Caco-2 (cell line): ENCODE measurements at regions not wholly inside any gene's neighbourhood (a gene's known extent, or its start where the extent isn't known, plus 50 kb on each side); places are given as distances from the start of the nearest gene placed in this dataset.

ENCODE experiments used
- BruUV-seq: library from RNA; stranded (reverse); fragments of 400-500 nt; replicated peaks from 2 replicates; lab custom pipeline; 2021; lab: Mats Ljungman, UMichigan
- CTCF ChIA-PET: fragments of 300-600 bp; sonication (Branson Sonifier 250); formaldehyde crosslinking; loops from one replicate; lab custom pipeline; 2022; ENCODE audit warnings: antibody characterized with exemption; lab: Charles Lee
- POLR2A ChIA-PET: fragments of 300-600 bp; sonication (Branson Sonifier 250); formaldehyde crosslinking; loops from one replicate; lab custom pipeline; 2022; ENCODE audit warnings: antibody characterized with exemption; lab: Charles Lee
- DNase-seq, 2 experiments: peaks; one replicate each; pipeline versions ENCODE4 v3.0.0 to v3.0.0-alpha.2; 2020 to 2022
- H3K27me3 ChIP-seq: replicated peaks from 2 replicates; pipeline ENCODE4 v1.6.0; 2011; ENCODE audit warnings: low read length; ENCODE audit not compliant: control insufficient read depth, insufficient read depth
- H3K36me3 ChIP-seq: 2 replicates; pipeline ENCODE4 v1.5.1; 2011; ENCODE audit warnings: low read length; ENCODE audit not compliant: control insufficient read depth, insufficient read depth
- H3K4me1 ChIP-seq: fragments of 250-450 bp; sonication (Bioruptor Pico); 2 replicates; pipeline ENCODE4 v1.5.1; 2020; ENCODE audit warnings: mild to moderate bottlenecking
- H3K4me3 ChIP-seq: 2 replicates; pipeline ENCODE4 v1.5.1; 2011; ENCODE audit warnings: low read depth, mild to moderate bottlenecking, control low read depth, low read length
- H3K9me3 ChIP-seq: fragments of 250-450 bp; sonication (Bioruptor Pico); 2 replicates; pipeline ENCODE4 v1.5.1; 2020; ENCODE audit warnings: mild to moderate bottlenecking, moderate library complexity
- H3K27ac Mint-ChIP-seq: one replicate; pipeline ENCODE4 v1.8.0; 2022; ENCODE audit warnings: mixed read lengths; ENCODE audit not compliant: unreplicated experiment
- H3K27me3 Mint-ChIP-seq: one replicate; pipeline ENCODE4 v1.8.0; 2022; ENCODE audit warnings: mixed read lengths; ENCODE audit not compliant: insufficient read depth, unreplicated experiment
- H3K36me3 Mint-ChIP-seq: one replicate; pipeline ENCODE4 v1.8.0; 2022; ENCODE audit warnings: mild to moderate bottlenecking, mixed read lengths; ENCODE audit not compliant: insufficient read depth, unreplicated experiment
- H3K4me1 Mint-ChIP-seq: one replicate; pipeline ENCODE4 v1.8.0; 2022; ENCODE audit warnings: low read depth, mixed read lengths; ENCODE audit not compliant: unreplicated experiment
- H3K4me3 Mint-ChIP-seq: one replicate; pipeline ENCODE4 v1.8.0; 2022; ENCODE audit warnings: mild to moderate bottlenecking, moderate library complexity, mixed read lengths; ENCODE audit not compliant: unreplicated experiment
- H3K9me3 Mint-ChIP-seq: one replicate; pipeline ENCODE4 v1.8.0; 2022; ENCODE audit warnings: mixed read lengths; ENCODE audit not compliant: unreplicated experiment
- intact Hi-C: fragments of 100-400 bp; cut with micrococcal nuclease; formaldehyde crosslinking; loops from one replicate; pipeline ENCODE4 v1.10.0; 2022; ENCODE audit not compliant: unreplicated experiment
- TF ChIP-seq, protein P1 (sequence below), 2 experiments: fragments of 200-600 bp in 1 of 2; IDR thresholded peaks; 1 replicate in 1 of 2; 2 replicates in 1 of 2; pipeline versions ENCODE4 v1.5.1 to v1.8.0; 2011 to 2022; ENCODE audit warnings: antibody characterized with exemption in 1 of 2, control low read depth in 1 of 2, inconsistent platforms in 1 of 2, low read depth in 1 of 2, low read length in 1 of 2, mild to moderate bottlenecking in 1 of 2, moderate library complexity in 1 of 2; ENCODE audit not compliant: insufficient read depth in 1 of 2, severe bottlenecking in 1 of 2, unreplicated experiment in 1 of 2

DNA sequence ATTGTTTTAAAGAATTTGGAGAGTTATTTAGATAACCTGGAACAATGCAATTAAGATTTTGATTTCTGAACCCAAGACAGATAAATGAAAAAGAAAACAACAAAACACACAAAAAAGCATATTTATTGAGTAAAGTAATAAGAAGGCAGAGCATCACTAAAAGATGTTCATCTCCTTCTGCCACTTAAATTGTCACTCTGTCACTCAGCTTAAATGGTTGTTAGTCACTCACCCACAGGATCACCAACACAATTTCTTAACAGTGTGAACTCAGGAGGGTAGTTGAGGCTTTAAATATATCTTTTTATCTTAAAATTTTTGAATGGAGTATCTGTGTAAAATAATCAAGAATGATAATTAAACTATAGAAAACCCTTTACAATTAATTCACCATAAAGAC is 1215.5 kb upstream of the PCDH20 start:
- BruUV-seq: no TSS peak

DNA sequence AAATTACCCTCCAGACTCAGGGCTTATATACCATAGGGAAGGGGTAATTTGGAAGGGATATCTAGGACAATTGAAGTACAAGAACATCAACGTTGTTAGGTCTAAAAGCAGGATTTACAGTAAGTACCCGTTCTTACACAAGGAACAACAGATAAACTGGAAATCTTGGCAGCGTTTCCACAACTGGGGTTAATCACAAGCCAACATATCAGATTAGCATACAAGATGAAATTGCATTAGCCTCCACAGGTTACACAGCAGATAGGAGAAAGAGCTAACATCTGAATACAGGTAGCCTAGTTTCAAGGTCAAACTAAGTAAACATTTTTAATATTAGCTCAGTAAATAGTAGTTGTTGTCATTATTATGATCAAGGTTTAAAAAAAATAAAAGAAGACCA is 1214.0 kb upstream of the PCDH20 start:
- Mint-ChIP-seq H3K9me3 (no peaks in the 10 kb centered on the region), H3K27ac (no peak overlapping the region), H3K36me3 (no peaks in the 10 kb centered on the region), H3K4me3 (no peak overlapping the region), H3K4me1 (no peaks in the 10 kb centered on the region), H3K27me3 (no peaks in the 10 kb centered on the region)
- Histone ChIP-seq H3K4me1 (0 out of 2 replicates have a peak, but pooled peaks cover 6% of the 10 kb centered on the region), H3K36me3 (no peaks in the 10 kb centered on the region), H3K9me3 (no peaks in the 10 kb centered on the region), H3K27me3 (no peaks in the 10 kb centered on the region), H3K4me3 (no peak overlapping the region)
- DNase-seq: no peak
- ChIA-PET CTCF (no interaction called here), POLR2A (no interaction called here)
- no TSS peak for BruUV-seq
- intact Hi-C loops: no loop called here
- TF ChIP-seq, protein P1, sequence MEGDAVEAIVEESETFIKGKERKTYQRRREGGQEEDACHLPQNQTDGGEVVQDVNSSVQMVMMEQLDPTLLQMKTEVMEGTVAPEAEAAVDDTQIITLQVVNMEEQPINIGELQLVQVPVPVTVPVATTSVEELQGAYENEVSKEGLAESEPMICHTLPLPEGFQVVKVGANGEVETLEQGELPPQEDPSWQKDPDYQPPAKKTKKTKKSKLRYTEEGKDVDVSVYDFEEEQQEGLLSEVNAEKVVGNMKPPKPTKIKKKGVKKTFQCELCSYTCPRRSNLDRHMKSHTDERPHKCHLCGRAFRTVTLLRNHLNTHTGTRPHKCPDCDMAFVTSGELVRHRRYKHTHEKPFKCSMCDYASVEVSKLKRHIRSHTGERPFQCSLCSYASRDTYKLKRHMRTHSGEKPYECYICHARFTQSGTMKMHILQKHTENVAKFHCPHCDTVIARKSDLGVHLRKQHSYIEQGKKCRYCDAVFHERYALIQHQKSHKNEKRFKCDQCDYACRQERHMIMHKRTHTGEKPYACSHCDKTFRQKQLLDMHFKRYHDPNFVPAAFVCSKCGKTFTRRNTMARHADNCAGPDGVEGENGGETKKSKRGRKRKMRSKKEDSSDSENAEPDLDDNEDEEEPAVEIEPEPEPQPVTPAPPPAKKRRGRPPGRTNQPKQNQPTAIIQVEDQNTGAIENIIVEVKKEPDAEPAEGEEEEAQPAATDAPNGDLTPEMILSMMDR (IDR thresholded peaks at IDR 0.05; ENCODE audit: insufficient read depth in 1 of 2, low read depth in 1 of 2, low read length in 1 of 2, severe bottlenecking in 1 of 2, unreplicated experiment in 1 of 2): no peak

More for the DNA sequence above, 1215.5 kb upstream of the PCDH20 start:
- Histone ChIP-seq H3K9me3 (no peaks in the 10 kb centered on the region), H3K36me3 (no peaks in the 10 kb centered on the region), H3K4me3 (no peak overlapping the region), H3K27me3 (no peaks in the 10 kb centered on the region), H3K4me1 (0 out of 2 replicates have a peak, but pooled peaks cover 6% of the 10 kb centered on the region)
- Mint-ChIP-seq H3K36me3 (no peaks in the 10 kb centered on the region), H3K9me3 (no peaks in the 10 kb centered on the region), H3K4me1 (no peaks in the 10 kb centered on the region), H3K27me3 (no peaks in the 10 kb centered on the region), H3K27ac (no peak overlapping the region), H3K4me3 (no peak overlapping the region)
- ChIA-PET CTCF (no interaction called here), POLR2A (no interaction called here)
- TF ChIP-seq, protein P1 (IDR thresholded peaks at IDR 0.05; ENCODE audit: insufficient read depth in 1 of 2, low read depth in 1 of 2, low read length in 1 of 2, severe bottlenecking in 1 of 2, unreplicated experiment in 1 of 2): no peak
- intact Hi-C loops: no loop called here
- DNase-seq: no peak

DNA sequence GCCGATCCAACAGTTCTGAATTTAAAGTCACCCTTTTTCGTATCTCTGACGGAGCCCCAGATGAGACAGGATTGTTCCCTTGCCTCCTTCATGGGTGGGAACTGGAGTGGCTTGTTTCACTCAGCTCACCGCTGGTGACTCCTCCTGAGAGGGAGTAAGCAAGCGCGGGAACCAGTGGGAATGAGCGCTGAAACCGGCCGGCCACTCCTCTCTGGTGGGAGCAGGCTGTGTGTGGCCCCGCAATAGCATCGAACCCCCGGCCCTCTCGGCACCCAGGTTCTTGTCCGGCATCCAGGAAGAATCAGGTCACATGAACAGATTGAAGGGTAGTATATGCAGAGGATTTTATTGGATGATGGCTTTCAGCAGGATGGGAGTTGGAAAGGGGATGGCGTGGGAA is 1211.6 kb upstream of the PCDH20 start:
- no peak for DNase-seq
- Mint-ChIP-seq H3K4me3 (no peak overlapping the region), H3K27me3 (no peaks in the 10 kb centered on the region), H3K27ac (no peak overlapping the region), H3K4me1 (no peaks in the 10 kb centered on the region), H3K36me3 (no peaks in the 10 kb centered on the region), H3K9me3 (no peaks in the 10 kb centered on the region)
- no peaks in the 10 kb centered on the region for H3K9me3 ChIP-seq
- no peaks in the 10 kb centered on the region for H3K36me3 ChIP-seq
- no peaks in the 10 kb centered on the region for H3K27me3 ChIP-seq
- ChIA-PET CTCF (no interaction called here), POLR2A (no interaction called here)
- no TSS peak for BruUV-seq
- intact Hi-C loops: no loop called here
- H3K4me3 ChIP-seq: no peak overlapping the region
- TF ChIP-seq, protein P1 (IDR thresholded peaks at IDR 0.05; ENCODE audit: insufficient read depth in 1 of 2, low read depth in 1 of 2, low read length in 1 of 2, severe bottlenecking in 1 of 2, unreplicated experiment in 1 of 2): no peak
- 0 out of 2 replicates have a peak, but pooled peaks cover 6% of the 10 kb centered on the region for H3K4me1 ChIP-seq
